Activated T-cell treated with anti-CD3 and anti-CD28 coated beads for 24 hours (primary cell): ENCODE measurements at regions not wholly inside any gene's neighbourhood (a gene's known extent, or its start where the extent isn't known, plus 50 kb on each side); places are given as distances from the start of the nearest gene placed in this dataset.
"Not testable (repeated sequence)": the region's sequence is repeated elsewhere in the genome, so short reads cannot be mapped to it uniquely, and the experiment has no call there.

Experiments
- DNase-seq: peaks from one replicate; pipeline ENCODE4 v3.0.0-alpha.2; 2020; ENCODE audit warnings: low read depth

DNA sequence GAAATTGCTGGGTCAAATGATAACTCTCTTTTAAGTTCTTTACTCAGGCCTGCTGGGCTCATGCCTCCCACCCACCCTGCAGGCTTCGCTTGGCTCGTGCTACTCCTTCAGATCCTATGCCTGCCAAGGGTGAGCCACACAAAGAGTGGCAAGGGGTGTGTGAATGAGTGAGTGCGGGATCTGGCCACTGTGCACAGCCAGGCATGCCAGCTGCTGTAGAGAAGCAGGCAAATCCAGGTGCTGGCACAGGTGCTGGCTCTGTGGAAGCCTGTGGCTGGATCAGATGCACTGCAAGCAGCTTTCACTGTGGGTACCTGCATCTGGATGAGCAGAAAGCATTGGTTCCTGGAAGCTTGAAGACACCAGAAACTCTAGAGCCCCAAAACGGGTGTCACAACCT lies 1055.7 kb upstream of the EPHA6 start:
- DNase-seq = no peak

GRCh38 chr3:95759614-95760301 lies 1054.6 kb upstream of the EPHA6 start:
- DNase-seq = no peak

DNA sequence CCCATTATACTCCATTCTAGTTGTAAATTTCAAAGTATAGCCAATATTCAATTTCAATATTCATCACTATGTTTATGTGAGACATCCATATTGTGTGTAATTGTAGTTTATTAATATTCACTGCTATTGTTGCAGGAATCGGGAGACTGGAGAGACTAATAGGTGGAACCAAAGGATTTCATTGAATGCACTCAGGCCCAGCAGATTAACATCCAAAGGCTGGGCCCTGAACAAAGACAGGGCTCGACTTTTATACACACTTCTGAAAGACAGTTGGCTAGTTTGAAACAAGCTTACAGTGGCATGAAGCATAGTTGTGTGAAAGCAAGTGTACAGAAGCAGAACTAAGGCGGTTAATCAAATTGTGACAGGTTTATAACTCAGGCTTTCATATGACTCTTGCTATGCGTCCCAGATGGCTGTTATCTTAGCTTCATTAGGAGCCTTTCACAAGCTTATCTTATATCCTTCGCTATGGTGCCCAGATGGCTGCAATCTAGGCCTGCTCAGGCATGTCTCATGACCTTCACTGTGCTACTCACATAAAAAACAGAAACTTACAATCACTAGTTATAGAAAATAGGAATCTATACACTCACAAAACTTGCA lies 1038.8 kb upstream of the EPHA6 start:
- DNase-seq = no peak

GRCh38 chr3:95781598-95781997 lies 1032.8 kb upstream of the EPHA6 start:
- DNase-seq = no peak

- no peak for DNase-seq
Measured at GRCh38 chr3:95789111-95789510, 1025.3 kb upstream of the EPHA6 start.

- DNase-seq = no peak
Measured at GRCh38 chr3:95797081-95797480, 1017.3 kb upstream of the EPHA6 start.

DNA sequence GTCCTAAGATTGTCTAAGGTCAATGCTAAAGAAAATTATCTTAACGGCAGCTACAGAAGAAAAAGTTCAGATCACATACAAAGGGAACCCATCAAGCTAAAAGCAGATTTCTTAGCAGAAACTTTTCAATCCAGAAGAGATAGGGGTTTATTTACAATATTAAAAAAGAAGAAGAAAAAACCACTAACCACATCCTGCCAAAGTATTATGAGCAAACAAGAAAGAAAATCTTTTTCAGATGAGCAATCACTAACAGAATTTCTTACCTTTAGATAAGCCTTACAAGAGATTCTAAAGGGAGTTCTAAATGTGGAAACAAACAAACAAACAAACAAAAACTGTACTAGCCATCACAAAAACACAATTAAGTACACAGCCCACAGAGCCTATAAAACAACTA lies 1015.8 kb upstream of the EPHA6 start:
- no peak for DNase-seq

- no peak for DNase-seq
Measured at GRCh38 chr3:95810462-95810861, 1003.9 kb upstream of the EPHA6 start.

GRCh38 chr3:95813244-95813643 lies 1001.1 kb upstream of the EPHA6 start:
- no peak for DNase-seq

DNA sequence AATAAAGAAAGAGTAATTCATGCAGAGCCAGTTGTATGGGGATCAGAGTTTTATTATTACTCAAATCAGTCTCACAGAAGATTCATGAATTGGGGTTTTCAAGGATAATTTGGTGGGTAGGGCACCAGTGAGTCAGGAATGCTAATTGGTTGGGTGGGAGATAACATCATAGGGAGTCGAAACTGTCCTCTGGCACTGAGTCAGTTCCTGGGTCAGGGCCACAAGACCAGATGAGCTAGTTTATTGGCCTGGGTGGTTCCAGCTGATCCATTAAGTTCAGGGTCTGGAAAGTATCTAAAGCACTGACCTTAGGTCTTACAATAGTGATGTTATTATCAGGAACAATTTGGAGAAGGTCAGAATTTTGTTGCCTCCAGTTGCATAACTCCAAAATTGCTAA lies 998.6 kb upstream of the EPHA6 start:
- no peak for DNase-seq

DNA sequence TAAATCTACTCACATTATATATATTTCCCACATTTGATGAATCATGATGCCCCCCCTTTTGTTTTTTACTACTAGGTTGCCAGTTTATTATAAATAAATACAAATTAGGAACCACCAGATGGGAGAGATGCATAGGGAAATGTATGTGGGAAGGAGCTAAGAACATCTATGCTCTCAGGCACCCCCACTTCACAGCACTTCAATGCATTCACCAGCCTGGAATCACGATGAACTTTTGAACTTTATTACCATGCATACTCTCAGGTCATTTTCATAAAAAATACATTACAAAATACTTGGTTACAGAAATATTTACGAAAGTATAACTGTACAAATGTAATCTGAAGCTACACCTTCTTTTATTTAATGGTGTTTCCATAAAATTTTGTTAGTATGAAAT lies 988.0 kb upstream of the EPHA6 start:
- no peak for DNase-seq

DNA sequence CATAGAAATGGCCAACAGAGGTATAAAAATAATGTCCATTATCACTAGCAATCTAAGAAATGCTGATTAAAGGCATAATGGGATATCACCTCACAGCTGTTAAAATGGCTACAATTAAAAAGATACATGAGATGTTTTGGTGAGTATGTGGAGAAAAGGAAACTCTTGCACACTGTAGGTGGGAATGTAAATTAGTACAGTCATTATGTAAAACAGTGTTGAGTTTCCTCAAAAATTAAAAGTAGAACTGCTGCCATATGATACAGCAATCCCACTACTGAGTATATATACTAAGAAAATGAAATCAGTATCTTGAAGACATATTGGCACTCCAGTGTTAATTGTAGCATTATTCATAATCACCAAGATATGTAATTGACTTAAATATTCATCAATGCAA lies 982.2 kb upstream of the EPHA6 start:
- no peak for DNase-seq

GRCh38 chr3:95860628-95861027 lies 953.8 kb upstream of the EPHA6 start:
- DNase-seq = not testable (repeated sequence)

GRCh38 chr3:95883801-95884200 lies 930.6 kb upstream of the EPHA6 start:
- DNase-seq = no peak

DNA sequence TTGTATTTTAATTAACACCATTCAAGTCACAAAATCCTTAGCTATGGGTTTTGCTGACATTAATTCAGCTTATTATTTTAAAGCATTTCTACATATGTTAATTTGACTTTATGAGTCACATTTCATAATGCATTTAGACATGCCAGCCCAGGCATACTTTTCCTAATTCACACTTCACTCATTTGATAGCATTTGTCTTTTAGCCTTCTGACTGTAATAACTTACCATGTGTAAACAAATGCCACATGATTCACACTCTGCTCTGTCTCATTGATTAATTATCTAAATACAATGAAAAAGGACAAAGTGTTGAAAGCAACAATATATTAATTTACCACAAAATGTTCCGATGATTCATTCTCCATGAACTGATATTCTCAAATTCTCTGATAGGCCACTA lies 927.8 kb upstream of the EPHA6 start:
- no peak for DNase-seq

- no peak for DNase-seq
Measured at GRCh38 chr3:95887114-95887513, 927.3 kb upstream of the EPHA6 start.

DNA sequence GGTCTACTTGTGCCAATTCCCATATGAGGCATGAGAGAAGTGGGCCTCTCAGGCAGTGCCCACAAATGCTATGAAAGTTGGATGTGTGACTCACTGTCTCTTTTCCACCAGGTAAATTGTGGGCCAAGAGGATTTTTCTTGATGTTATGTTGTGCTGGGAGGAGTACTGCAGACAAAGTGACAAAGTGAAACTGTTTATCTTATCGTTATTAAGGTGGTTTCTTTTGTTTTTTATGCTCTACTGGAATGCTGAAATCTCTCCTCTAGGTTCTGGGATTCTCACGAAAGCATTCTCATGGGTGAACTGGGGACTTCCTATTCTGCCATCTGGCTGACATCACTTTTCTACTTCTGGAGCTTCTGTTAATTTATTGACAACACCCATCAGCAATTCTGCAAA lies 919.6 kb upstream of the EPHA6 start:
- DNase-seq = no peak

- no peak for DNase-seq
Measured at GRCh38 chr3:95899494-95899893, 914.9 kb upstream of the EPHA6 start.

- DNase-seq = no peak
Measured at GRCh38 chr3:95899911-95900310, 914.5 kb upstream of the EPHA6 start.

DNA sequence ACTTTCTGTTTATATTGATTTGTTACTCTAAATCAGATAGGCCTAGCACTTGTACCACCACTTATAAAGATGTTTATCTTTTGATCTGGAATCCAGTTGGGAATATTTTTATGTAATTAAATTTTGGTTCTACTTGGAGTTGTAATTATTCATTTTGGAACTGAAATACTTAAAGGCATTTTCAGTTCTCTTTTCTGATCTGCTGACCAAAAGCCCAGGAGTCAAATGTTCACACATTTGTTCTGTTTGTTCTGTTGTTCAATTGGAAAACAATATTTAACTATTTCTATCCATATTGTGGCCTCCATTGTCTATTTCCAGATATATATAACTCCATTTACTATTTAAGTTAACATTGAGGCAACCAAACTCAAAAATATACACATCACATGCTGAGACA lies 912.4 kb upstream of the EPHA6 start:
- DNase-seq = no peak

DNA sequence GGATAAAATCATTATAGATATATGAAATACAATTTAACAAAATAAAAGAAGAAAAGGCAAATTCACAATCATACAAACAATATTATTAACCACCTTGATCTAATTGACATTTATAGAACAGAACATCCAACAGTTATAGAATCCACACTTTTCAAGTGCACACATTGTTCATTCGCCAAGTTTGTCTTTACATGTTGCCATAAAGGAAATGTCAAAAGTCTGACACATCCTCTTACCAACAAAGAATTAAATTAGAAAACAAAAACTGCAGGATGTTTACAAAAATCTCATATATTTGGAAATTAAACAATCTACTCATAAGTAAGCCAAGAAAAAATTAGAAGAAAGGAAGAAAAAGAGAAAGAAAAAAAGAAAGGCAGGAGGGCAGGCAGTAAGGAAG lies 909.2 kb upstream of the EPHA6 start:
- no peak for DNase-seq

DNA sequence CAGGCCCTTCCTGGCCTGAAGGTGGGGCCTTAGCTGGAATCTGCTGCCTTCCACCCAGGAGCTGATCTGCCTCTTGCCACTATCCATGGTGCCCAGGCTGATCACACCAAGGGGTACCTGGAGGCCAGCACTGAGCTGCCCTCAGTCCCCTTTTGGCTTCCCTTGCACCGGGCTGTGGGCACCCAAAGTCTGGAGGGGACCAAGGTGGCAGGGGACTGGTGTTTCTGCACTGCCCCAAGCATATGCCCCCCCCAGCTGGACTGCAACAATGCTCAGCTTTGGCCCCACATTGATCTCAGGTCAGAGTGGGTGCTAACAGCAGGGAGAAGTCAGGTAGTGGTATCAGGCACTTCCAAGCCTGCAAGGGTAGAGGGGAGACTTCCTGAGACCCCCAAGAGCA lies 902.6 kb upstream of the EPHA6 start:
- DNase-seq = no peak

DNA sequence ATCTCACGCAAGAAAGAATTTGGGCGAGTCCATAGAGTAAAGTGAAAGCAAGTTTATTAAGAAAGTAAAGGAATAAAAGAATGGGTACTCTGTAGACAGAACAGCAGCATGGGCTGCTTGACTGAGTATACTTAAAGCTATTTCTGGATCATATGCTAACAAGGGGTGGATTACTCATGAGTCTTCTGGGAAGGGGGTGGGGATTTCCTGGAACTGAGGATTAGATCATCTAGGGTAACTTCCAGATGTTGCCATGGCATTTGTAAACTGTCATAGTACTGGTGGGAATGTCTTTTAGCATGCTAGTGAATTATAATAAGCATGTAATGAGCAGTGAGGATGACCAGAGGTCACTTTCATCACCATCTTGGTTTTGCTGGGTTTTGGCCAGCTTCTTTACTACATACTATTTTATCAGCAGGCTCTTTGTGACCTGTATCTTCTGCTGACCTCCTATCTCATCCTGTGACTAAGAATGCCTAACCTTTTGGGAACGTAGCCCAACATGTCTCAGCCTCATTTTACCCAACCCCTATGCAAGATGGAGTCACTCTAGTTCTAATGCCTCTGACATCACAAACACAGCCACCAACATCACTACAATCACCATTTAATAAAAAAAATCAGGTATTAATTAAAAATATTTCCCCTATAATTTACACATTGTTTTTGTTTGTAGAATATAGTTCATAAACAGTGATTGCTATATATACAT lies 890.7 kb upstream of the EPHA6 start:
- DNase-seq = no peak
